ENCODE measurements at regions not wholly inside any gene's neighbourhood (a gene's known extent, or its start where the extent isn't known, plus 50 kb on each side); places are given as distances from the start of the nearest gene placed in this dataset.
"Not testable (repeated sequence)": the region's sequence is repeated elsewhere in the genome, so short reads cannot be mapped to it uniquely, and the experiment has no call there.

- no peaks in the 10 kb centered on the region for H3K4me1 Mint-ChIP-seq (ENCODE audit: low read depth)
- no peaks in the 10 kb centered on the region for H3K27me3 Mint-ChIP-seq (ENCODE audit: low read depth)
- no peak for DNase-seq
- H3K9me3 Mint-ChIP-seq: peaks cover 3 to 9% of the 10 kb centered on the region in 2 donors
- H3K4me3 Mint-ChIP-seq: no peak overlapping the region
- ATAC-seq (replicated peaks in 1 of 2): no peak
- peaks cover 0 to 1% of the 10 kb centered on the region in 2 donors for H3K36me3 Mint-ChIP-seq (ENCODE audit: insufficient read depth in 2 of 2)
- H3K27ac Mint-ChIP-seq: no peak overlapping the region
Observed at GRCh38 chr10:61250131-61250530, 203.1 kb downstream of the TMEM26 start.

DNA sequence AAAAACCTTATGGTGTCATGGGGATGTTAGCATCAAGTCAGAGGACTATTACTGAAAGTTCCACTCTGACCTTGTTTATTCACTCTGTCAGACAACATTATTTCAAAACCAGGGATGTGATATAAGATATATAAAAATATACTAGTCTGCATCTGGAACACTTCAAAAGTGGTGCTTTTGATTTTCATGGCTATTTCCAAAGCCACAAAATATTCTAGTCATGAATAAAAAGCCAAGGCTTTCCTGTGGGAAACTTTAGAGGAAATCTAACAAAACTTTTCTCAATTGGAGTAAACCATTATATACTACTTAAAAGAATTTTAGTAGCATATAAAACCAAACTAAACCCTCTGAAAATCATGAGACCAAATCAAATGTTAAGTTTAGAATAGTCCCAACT is 205.2 kb downstream of the TMEM26 start:
- H3K4me3 Mint-ChIP-seq: no peak overlapping the region
- DNase-seq (no peak), ATAC-seq (replicated peaks in 1 of 2) (no peak)
- H3K27me3 Mint-ChIP-seq (ENCODE audit: low read depth): no peaks in the 10 kb centered on the region
- H3K36me3 Mint-ChIP-seq (ENCODE audit: insufficient read depth in 2 of 2): peaks cover 0 to 1% of the 10 kb centered on the region in 2 donors
- no peak overlapping the region for H3K27ac Mint-ChIP-seq
- H3K4me1 Mint-ChIP-seq (ENCODE audit: low read depth): no peaks in the 10 kb centered on the region
- no peaks in the 10 kb centered on the region for H3K9me3 Mint-ChIP-seq

GRCh38 chr10:61244261-61244775 is 208.9 kb downstream of the TMEM26 start:
- Mint-ChIP-seq H3K27me3 (ENCODE audit: low read depth) (no peaks in the 10 kb centered on the region), H3K36me3 (ENCODE audit: insufficient read depth in 2 of 2) (no peaks in the 10 kb centered on the region), H3K27ac (no peak overlapping the region), H3K4me3 (no peak overlapping the region), H3K4me1 (ENCODE audit: low read depth) (no peaks in the 10 kb centered on the region), H3K9me3 (no peaks in the 10 kb centered on the region)
- DNase-seq (no peak), ATAC-seq (replicated peaks in 1 of 2) (no peak)

DNA sequence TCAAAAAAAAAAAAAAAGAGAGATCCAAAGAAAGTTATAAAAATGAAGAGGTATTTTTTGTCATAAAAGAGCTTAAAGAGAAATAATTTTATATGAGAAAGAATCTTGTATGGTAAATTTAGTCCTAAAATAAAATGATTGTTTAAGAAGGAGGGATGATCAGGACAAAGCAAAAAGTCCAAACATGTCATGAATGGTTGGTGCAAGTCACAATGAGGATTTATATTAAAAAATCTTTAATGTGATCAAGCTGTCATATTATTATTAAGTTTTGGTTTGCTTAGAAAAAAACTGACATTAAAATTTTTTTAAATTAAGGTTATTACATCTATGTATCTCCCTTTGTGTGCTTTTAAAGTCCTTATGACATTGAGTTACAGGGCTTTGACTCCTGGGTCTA is 220.4 kb downstream of the TMEM26 start:
- Mint-ChIP-seq H3K27ac (no peak overlapping the region), H3K9me3 (no peaks in the 10 kb centered on the region)
- no peak for DNase-seq

GRCh38 chr10:61225939-61226338 is 227.2 kb downstream of the TMEM26 start:
- Mint-ChIP-seq H3K27me3 (ENCODE audit: low read depth) (no peaks in the 10 kb centered on the region), H3K4me1 (ENCODE audit: low read depth) (no peaks in the 10 kb centered on the region), H3K27ac (no peak overlapping the region), H3K9me3 (peaks cover 6 to 7% of the 10 kb centered on the region in 2 donors), H3K4me3 (no peak overlapping the region), H3K36me3 (ENCODE audit: insufficient read depth in 2 of 2) (peaks cover 5 to 6% of the 10 kb centered on the region in 2 donors)
- DNase-seq (no peak), ATAC-seq (replicated peaks in 1 of 2) (no peak)

More for the DNA sequence above, 220.4 kb downstream of the TMEM26 start:
- Mint-ChIP-seq H3K4me1 (ENCODE audit: low read depth) (no peaks in the 10 kb centered on the region), H3K36me3 (ENCODE audit: insufficient read depth in 2 of 2) (no peaks in the 10 kb centered on the region), H3K4me3 (no peak overlapping the region), H3K27me3 (ENCODE audit: low read depth) (no peaks in the 10 kb centered on the region)
- no peak for ATAC-seq (replicated peaks in 1 of 2)

DNA sequence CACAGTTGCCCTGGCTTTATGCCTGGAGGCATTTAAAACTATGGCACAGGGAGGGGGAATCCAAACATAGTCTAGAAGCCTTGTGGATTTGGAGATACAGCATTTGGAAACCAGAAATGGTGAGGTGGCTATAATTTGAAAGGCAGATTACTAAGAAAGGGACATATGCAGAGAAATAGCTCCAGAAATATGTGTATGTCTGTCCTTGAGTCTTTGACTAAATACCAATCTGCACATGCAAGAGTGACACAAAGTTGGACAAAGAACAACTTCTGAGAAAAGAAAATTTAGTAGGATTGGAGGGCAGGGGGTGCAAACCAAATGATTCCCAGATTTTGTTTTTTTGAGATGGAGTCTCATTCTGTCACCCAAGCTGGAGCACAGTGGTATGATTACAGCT is 229.6 kb downstream of the TMEM26 start:
- Mint-ChIP-seq H3K9me3 (peaks cover 6 to 7% of the 10 kb centered on the region in 2 donors), H3K4me3 (no peak overlapping the region), H3K27ac (no peak overlapping the region), H3K36me3 (ENCODE audit: insufficient read depth in 2 of 2) (peaks cover 5 to 6% of the 10 kb centered on the region in 2 donors), H3K4me1 (ENCODE audit: low read depth) (no peaks in the 10 kb centered on the region), H3K27me3 (ENCODE audit: low read depth) (peaks cover 9% of the 10 kb centered on the region)
- ATAC-seq (replicated peaks in 1 of 2): no peak
- no peak for DNase-seq

DNA sequence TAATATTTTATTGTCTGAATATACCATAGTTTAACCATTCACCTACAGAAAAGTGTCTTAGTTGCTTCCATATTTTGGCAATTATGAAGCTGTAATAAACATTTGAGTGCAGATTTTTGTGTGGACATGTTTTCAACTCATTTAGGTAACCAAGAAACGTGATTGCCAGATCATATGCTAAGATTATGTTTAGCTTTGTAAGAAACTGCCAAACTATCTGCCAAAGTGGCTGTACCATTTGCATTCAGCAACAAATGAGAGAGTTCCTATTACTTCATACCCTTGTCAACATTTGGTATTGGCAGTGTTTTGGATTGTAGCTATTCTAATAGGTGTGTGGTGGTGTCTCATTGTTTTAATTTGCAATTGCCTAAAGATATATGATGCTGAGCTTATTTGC is 233.5 kb downstream of the TMEM26 start:
- no peaks in the 10 kb centered on the region for H3K4me1 Mint-ChIP-seq (ENCODE audit: low read depth)
- peaks cover 1 to 2% of the 10 kb centered on the region in 2 donors for H3K9me3 Mint-ChIP-seq
- H3K4me3 Mint-ChIP-seq: no peak overlapping the region

DNA sequence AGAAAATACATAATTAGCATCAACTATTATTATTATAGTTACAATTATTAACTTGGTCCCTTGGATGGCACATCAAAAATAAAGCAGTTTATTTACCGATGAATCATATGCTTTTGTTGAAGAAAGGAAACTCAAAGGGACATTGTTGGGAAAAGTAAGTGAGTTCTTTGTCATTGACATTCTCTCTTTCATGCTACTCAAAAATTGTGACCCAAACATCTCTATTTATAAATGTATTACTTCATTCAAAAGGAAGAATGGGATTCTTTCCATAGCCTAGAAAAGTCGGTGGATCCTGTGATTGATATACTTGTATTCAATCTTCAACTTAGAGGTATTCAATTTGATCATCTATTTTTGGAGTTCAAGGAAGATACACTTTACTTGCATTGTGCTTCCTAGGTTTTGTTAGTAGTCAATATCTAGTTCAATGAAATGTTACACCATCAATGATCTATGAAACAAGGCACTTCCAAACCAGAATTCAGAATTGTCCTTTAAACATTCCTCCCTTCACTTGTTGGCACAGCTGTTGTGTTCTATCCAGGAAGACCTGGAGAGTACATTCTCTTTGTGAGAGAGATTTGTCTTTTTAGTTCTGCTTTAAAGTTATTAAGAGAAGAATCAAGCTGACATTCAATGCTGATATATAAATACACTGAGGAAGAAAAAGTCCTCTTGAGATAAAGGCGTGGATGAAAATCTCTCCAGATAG is 235.2 kb downstream of the TMEM26 start:
- H3K4me3 Mint-ChIP-seq: no peak overlapping the region
- no peaks in the 10 kb centered on the region for H3K9me3 Mint-ChIP-seq
- ATAC-seq (replicated peaks in 1 of 2) (no peak), DNase-seq (no peak)
- H3K27ac Mint-ChIP-seq: no peak overlapping the region
- H3K36me3 Mint-ChIP-seq (ENCODE audit: insufficient read depth in 2 of 2): no peaks in the 10 kb centered on the region
- no peaks in the 10 kb centered on the region for H3K4me1 Mint-ChIP-seq (ENCODE audit: low read depth)
- peaks cover 9% of the 10 kb centered on the region for H3K27me3 Mint-ChIP-seq (ENCODE audit: low read depth)

More for the DNA sequence above, 233.5 kb downstream of the TMEM26 start:
- no peak for DNase-seq
- Mint-ChIP-seq H3K27ac (no peak overlapping the region), H3K36me3 (ENCODE audit: insufficient read depth in 2 of 2) (peaks cover 0 to 4% of the 10 kb centered on the region in 2 donors), H3K27me3 (ENCODE audit: low read depth) (peaks cover 9% of the 10 kb centered on the region)
- no peak for ATAC-seq (replicated peaks in 1 of 2)

- H3K36me3 Mint-ChIP-seq (ENCODE audit: insufficient read depth in 2 of 2): no peaks in the 10 kb centered on the region
- DNase-seq (no peak), ATAC-seq (replicated peaks in 1 of 2) (no peak)
- H3K4me1 Mint-ChIP-seq (ENCODE audit: low read depth): no peaks in the 10 kb centered on the region
- no peak overlapping the region for H3K27ac Mint-ChIP-seq
- H3K9me3 Mint-ChIP-seq: no peaks in the 10 kb centered on the region
- peaks cover 5% of the 10 kb centered on the region for H3K27me3 Mint-ChIP-seq (ENCODE audit: low read depth)
- H3K4me3 Mint-ChIP-seq: no peak overlapping the region
Observed at GRCh38 chr10:61215246-61215645, 237.9 kb downstream of the TMEM26 start.

DNA sequence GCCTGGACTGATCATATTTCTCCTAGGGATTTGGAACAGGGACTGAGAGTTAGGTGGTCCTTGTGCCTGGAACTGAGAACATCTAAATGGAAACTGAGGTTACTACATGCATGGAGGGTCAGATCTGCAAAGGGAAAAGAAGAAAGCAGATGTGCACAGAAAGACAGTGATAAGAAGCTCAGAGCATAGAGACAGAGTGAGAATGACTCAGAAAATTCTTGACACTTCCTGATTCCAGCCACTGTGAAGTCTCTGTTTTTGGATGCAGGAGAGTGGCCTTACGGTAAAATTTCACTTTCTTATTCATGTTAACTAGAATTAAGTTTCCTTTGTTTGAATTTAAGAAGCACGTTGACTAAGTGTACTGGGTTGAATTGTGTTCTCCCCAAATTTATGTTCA is 241.7 kb downstream of the TMEM26 start:
- Mint-ChIP-seq H3K4me3 (no peak overlapping the region), H3K27ac (no peak overlapping the region), H3K36me3 (ENCODE audit: insufficient read depth in 2 of 2) (no peaks in the 10 kb centered on the region), H3K27me3 (ENCODE audit: low read depth) (no peaks in the 10 kb centered on the region), H3K4me1 (ENCODE audit: low read depth) (no peaks in the 10 kb centered on the region), H3K9me3 (no peaks in the 10 kb centered on the region)
- DNase-seq: no peak
- ATAC-seq (replicated peaks in 1 of 2): no peak

DNA sequence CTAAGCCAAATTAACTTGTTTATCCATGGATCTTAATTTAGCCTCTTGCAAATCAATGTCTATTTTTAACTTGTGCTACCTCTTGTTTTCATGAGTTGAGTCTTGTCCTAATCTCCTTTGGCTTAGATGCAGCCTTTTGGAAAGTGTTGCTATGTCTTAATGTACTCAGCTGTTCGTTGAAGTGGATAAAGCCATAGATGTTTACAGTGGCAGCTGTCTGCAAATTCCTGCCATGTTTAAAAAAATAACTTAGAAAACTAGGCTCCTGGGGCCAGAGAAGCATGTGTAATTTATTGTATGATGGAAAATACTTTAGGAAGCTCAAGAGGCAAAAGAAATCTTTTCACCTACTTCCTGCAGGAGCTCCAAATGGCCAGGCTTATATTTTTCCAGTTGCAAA is 253.1 kb upstream of the RHOBTB1 start:
- H3K27me3 Mint-ChIP-seq (ENCODE audit: low read depth): no peaks in the 10 kb centered on the region
- H3K36me3 Mint-ChIP-seq (ENCODE audit: insufficient read depth in 2 of 2): no peaks in the 10 kb centered on the region
- DNase-seq (no peak), ATAC-seq (replicated peaks in 1 of 2) (no peak)
- H3K27ac Mint-ChIP-seq: no peak overlapping the region
- H3K9me3 Mint-ChIP-seq: peaks cover 5 to 6% of the 10 kb centered on the region in 2 donors
- H3K4me1 Mint-ChIP-seq (ENCODE audit: low read depth): no peaks in the 10 kb centered on the region
- H3K4me3 Mint-ChIP-seq: no peak overlapping the region

DNA sequence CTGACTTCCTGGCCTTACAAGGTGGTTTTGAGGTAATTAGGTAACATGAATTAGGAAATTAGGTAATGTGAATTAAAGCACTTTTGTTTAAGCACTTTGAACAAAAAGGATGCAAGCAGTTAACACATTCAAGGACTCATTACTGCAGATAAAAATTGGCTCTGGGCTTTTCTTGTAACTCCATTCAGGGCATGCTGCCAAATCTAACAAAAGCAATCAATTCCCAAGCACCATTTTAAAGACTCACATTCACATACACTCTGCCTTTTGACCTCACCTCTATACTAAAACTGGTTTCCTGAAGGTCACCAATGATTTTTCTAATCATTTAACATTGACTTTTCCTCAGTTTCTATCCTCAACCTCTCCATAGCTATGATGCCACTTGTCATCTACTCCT is 251.2 kb upstream of the RHOBTB1 start:
- Mint-ChIP-seq H3K4me3 (no peak overlapping the region), H3K27ac (no peak overlapping the region), H3K9me3 (peaks cover 5 to 8% of the 10 kb centered on the region in 2 donors), H3K36me3 (ENCODE audit: insufficient read depth in 2 of 2) (no peaks in the 10 kb centered on the region), H3K27me3 (ENCODE audit: low read depth) (no peaks in the 10 kb centered on the region), H3K4me1 (ENCODE audit: low read depth) (no peaks in the 10 kb centered on the region)
- DNase-seq: no peak
- ATAC-seq (replicated peaks in 1 of 2): no peak

DNA sequence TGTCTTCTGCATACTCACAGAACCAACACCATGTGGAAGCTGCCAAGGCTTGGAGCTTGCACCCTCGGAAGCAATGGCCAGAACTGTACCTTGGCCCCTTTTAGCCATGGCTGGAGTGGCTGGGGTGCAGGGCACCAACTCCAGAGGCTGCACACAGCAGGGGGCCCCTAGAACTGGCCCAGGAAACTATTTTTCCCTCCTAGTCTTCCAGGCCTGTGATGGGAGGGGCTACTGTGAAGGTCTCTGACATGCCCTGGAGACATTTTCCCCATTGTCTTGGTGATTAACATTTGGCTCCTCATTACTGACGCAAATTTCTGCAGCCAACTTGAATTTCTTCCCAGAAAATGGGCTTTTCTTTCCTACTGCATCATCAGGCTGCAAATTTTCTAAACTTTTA is 248.6 kb upstream of the RHOBTB1 start:
- not testable (repeated sequence) for H3K9me3 Mint-ChIP-seq; H3K27ac Mint-ChIP-seq; H3K27me3 Mint-ChIP-seq (ENCODE audit: low read depth); ATAC-seq (replicated peaks in 1 of 2); H3K4me1 Mint-ChIP-seq (ENCODE audit: low read depth); H3K4me3 Mint-ChIP-seq; DNase-seq; H3K36me3 Mint-ChIP-seq (ENCODE audit: insufficient read depth in 2 of 2)

DNA sequence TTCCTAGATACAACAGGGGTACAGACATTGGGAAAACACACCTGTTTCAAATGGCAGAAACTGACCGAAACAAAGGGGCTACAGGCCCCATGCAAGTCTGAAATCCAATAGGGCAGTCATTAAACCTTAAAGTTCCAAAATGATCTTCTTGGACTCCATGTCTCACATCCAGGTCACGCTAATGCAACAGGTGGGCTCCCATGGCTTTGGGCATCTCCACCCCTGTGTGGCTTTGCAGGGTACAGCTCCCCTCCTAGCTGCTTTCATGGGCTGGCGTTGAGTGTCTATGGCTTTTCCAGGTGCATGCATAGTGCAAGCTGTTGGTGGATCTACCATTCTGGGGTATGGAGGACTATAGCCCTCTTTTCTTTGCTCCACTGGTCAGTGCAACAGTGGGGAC is 248.1 kb upstream of the RHOBTB1 start:
- Mint-ChIP-seq H3K9me3 (peaks cover 5 to 8% of the 10 kb centered on the region in 2 donors), H3K4me1 (ENCODE audit: low read depth) (no peaks in the 10 kb centered on the region), H3K4me3 (no peak overlapping the region), H3K27me3 (ENCODE audit: low read depth) (no peaks in the 10 kb centered on the region), H3K27ac (no peak overlapping the region), H3K36me3 (ENCODE audit: insufficient read depth in 2 of 2) (no peaks in the 10 kb centered on the region)
- ATAC-seq (replicated peaks in 1 of 2): no peak
- no peak for DNase-seq
